ENCODE measurements at regions not wholly inside any gene's neighbourhood (a gene's known extent, or its start where the extent isn't known, plus 50 kb on each side); places are given as distances from the start of the nearest gene placed in this dataset.

DNA sequence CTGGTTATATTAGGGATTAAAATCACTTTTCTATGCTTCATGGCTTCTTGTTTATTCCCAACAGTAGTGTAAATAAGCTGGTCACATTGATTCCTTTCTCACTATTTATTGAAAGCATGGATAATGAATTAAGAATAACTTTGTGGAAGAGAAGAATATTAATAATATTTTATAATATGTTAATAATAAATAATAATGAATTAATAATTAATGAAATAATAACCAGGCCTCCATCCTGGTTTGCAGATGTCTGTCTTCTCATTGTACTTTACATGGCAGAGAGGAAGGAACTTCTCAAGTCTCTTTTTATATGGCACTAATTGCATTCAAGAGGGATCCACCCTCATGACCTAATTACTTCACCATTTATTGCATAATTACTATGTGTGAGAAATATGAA lies 473.5 kb downstream of the PTPRC start:
- TF ChIP-seq, protein P1, sequence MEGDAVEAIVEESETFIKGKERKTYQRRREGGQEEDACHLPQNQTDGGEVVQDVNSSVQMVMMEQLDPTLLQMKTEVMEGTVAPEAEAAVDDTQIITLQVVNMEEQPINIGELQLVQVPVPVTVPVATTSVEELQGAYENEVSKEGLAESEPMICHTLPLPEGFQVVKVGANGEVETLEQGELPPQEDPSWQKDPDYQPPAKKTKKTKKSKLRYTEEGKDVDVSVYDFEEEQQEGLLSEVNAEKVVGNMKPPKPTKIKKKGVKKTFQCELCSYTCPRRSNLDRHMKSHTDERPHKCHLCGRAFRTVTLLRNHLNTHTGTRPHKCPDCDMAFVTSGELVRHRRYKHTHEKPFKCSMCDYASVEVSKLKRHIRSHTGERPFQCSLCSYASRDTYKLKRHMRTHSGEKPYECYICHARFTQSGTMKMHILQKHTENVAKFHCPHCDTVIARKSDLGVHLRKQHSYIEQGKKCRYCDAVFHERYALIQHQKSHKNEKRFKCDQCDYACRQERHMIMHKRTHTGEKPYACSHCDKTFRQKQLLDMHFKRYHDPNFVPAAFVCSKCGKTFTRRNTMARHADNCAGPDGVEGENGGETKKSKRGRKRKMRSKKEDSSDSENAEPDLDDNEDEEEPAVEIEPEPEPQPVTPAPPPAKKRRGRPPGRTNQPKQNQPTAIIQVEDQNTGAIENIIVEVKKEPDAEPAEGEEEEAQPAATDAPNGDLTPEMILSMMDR (conservative IDR thresholded peaks at IDR 0.05; ENCODE audit: low read depth, low read length), result no peak
- TF ChIP-seq EZH2 (IDR thresholded peaks at IDR 0.05; ENCODE audit: borderline replicate concordance, low read depth, low read length, poor library complexity, severe bottlenecking), result no peak

All from A673 (cell line).